Loucy (cell line): ENCODE measurements at regions not wholly inside any gene's neighbourhood (a gene's known extent, or its start where the extent isn't known, plus 50 kb on each side); places are given as distances from the start of the nearest gene placed in this dataset.

Experiments used
- EZH2phosphoT487 ChIP-seq: fragments of 200-600 bp; IDR thresholded peaks from 2 replicates; pipeline ENCODE4 v1.6.1; 2018; ENCODE audit warnings: antibody characterized with exemption, mild to moderate bottlenecking, moderate library complexity, borderline replicate concordance
- TF ChIP-seq, protein P1 (sequence below): fragments of 200-600 bp; sonication (generic); conservative IDR thresholded peaks from 2 replicates; pipeline ENCODE4 v1.5.1; 2014; ENCODE audit warnings: mild to moderate bottlenecking, antibody characterized with exemption, low read length

DNA sequence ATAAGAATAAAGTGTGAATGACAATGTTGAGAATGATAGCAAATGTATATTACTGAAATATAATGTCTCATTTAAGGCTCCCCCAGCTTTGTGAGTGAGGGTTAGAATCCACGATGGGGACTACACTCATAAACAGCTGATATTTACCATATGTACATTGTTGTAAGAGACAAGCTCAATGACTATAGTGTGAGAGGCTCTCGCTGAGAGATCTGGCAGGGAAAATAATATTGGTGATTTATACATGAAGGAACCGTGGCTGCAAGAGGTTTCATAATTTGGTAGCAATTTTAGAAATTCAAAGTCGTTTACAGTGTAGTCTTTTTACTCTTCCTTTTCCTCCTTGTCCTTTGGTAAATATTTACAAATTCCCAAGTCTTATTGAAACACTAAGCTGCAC lies 342.2 kb upstream of the AKR1E2 start:
- TF ChIP-seq, protein P1, sequence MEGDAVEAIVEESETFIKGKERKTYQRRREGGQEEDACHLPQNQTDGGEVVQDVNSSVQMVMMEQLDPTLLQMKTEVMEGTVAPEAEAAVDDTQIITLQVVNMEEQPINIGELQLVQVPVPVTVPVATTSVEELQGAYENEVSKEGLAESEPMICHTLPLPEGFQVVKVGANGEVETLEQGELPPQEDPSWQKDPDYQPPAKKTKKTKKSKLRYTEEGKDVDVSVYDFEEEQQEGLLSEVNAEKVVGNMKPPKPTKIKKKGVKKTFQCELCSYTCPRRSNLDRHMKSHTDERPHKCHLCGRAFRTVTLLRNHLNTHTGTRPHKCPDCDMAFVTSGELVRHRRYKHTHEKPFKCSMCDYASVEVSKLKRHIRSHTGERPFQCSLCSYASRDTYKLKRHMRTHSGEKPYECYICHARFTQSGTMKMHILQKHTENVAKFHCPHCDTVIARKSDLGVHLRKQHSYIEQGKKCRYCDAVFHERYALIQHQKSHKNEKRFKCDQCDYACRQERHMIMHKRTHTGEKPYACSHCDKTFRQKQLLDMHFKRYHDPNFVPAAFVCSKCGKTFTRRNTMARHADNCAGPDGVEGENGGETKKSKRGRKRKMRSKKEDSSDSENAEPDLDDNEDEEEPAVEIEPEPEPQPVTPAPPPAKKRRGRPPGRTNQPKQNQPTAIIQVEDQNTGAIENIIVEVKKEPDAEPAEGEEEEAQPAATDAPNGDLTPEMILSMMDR = no peak
- no peak for TF ChIP-seq EZH2phosphoT487
